GM21528 (cell line): ENCODE measurements at regions not wholly inside any gene's neighbourhood (a gene's known extent, or its start where the extent isn't known, plus 50 kb on each side); places are given as distances from the start of the nearest gene placed in this dataset.

Source experiments
- ATAC-seq: cut with Tn5 transposase; IDR thresholded peaks from one replicate; pipeline ENCODE4 v1.9.1; 2021; ENCODE audit warnings: mild to moderate bottlenecking, moderate library complexity; ENCODE audit not compliant: unreplicated experiment, low FRiP score

DNA sequence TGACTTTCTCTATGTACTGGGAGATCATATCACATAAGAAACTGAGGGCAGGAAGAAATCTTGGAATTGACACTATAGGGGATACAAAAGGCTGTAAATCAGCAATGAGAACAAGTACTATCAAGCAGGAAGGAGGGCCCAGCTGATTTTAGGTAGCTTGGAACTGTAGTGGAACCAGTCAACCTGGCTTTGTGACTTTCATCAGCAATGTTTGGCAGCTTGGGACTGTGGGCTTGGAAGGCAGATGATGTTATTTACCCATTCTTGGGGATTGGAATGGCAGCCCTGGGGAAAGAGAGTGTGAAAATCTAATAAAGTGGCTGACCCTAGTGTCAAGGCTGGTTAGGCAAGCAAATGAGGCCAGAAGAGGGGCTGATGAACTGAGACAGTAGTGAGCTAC lies 1073.3 kb downstream of the ADGRL2 start:
- ATAC-seq = no peak

- ATAC-seq = no peak
Observed at GRCh38 chr1:82870332-82870731, 1069.6 kb downstream of the ADGRL2 start.

- no peak for ATAC-seq
Observed at GRCh38 chr1:82867781-82868180, 1067.0 kb downstream of the ADGRL2 start.

- ATAC-seq = no peak
Observed at GRCh38 chr1:82861749-82862148, 1061.0 kb downstream of the ADGRL2 start.

DNA sequence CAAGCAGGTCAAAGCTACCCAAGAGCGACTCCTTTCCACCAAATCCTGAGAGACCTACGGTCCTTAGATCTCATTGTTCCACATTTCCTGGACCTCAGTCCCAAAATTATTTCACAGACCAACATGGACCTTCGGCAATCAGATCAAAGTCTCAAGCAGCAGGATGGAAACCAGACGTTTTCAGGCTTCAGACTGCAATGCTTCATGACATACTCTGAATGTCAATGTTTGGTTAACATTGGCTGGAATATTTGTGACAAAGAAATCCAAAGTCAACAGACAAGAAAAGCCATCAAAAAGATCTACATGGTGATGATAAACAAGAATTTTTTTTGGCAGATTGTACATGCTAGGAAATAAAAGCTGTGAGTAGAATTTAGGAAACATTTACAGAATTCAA lies 1057.3 kb downstream of the ADGRL2 start:
- ATAC-seq = no peak

GRCh38 chr1:82849460-82849859 lies 1048.7 kb downstream of the ADGRL2 start:
- no peak for ATAC-seq

DNA sequence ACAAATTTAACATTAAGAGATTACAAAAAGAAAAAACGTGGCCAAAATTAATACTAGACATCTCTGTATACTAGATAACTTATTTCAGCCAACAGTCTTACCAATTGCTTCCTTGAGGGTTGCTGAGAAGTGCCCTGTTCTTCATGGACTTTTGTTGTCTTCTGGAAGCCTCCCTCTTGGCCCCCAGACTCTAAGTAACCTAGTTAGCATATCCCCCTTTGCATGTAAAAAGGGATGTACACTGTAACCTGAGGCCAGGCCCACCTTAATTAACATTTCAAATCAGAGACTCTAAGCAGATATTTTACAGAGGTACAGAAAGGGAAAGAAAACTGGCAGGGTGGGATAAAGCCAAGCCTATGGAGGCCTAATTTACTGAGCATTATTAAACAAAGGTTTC lies 1047.3 kb downstream of the ADGRL2 start:
- no peak for ATAC-seq

DNA sequence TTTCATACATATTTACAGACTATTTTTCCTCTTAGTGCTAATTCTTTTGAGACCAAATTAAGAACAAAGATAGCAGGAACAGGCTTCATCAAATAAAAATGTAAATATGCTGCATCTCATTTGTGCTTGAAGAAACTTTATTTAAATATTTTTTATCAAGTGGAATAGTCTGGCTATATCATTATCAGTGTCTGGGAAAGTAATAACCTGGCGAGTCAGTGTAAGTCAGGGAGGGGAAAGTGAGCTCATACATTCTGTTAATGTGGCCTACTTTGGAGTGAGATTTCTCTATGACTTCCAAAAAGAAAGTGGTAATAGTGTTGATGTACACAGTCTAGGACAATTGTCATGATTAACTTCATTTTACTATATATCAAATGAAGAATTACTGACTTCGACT lies 1045.1 kb downstream of the ADGRL2 start:
- no peak for ATAC-seq

- ATAC-seq = no peak
Observed at GRCh38 chr1:82844911-82845827, 1044.4 kb downstream of the ADGRL2 start.

DNA sequence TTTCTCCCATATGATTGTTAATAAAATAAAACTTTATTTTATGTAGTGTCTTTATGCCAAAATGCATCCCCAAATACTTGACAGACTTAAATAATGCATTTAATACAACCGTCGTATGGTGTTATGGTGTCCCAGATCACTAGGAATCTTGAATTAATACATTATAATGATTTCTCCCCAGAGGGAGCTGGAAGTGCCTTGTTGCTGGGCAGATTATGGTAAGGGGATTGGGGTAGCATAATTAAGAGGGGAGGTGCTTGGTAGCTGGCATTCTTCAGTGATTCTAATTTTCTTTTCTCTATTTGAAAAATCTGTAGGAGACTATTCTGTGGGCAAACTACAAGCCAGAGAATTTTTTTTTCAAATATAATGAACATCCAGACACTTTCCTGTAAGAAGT lies 1043.7 kb downstream of the ADGRL2 start:
- no peak for ATAC-seq

- no peak for ATAC-seq
Observed at GRCh38 chr1:82843876-82844275, 1043.1 kb downstream of the ADGRL2 start.

GRCh38 chr1:82840192-82840591 lies 1039.5 kb downstream of the ADGRL2 start:
- no peak for ATAC-seq

DNA sequence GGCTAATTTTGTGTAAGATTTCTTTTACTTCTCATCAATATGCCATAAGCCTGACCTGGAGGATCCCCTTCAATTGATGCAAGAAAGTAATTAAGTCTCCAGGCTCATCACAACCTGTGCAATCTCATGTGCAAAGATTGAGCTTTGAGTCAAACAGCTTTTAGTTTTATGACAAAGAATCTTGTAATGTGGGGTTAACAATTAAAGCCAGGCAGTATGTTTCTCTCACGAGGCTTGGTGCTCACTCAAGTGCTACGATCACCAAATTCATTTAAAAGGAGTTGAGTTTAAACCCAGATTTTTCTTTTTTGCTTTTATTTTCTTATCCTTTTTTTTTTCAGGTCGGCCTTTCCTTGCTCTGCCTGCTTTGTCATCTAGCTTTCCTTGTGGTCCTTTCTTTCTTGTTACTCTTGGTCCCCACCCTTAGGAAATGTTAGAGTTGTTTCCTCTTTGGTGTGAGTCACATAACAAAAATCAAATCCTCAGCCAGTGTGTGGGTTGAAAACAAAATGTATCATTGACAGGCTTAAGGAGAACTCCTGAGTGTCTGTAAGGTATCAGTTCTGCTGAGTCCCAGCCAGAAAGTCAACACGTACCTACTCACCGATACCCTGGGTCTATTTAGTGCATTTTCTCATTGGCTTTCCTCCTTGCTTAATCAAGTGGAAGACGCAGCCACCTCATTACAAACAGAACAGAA lies 1037.2 kb downstream of the ADGRL2 start:
- no peak for ATAC-seq

- ATAC-seq = no peak
Observed at GRCh38 chr1:82836973-82837680, 1036.4 kb downstream of the ADGRL2 start.

DNA sequence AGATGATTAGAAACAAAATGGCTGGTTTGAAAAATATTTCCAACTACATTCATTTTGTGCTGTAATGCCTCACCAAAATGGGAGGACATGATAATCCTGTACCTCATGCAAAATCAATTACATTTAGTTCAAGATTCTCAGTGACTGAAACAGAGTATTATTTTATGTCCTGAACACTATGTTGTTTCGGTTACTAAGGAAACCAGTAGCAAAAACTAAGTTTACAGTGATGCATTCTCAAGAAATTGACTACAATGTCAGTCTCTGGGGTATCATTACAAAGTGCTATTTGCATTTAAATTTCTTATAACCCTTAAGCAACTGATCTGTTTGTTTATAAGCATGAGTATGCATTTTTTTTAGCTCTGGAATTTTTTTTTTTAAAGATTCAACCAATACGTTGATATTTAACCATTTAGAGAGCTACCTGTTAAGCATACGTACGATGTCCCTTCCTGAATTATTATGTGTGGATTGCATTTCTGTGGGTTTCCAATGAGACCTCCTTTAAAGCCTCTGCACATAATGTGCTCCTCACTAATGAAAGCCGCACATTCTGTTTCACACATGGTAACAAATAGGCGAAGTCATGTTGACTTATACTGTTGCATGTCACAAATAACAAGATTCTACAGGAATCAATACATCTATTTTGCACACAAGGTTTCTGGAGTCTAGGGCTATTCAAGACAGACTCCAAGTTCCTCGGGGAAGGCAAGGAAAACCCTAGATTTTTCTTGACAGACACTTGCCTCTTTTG lies 1035.7 kb downstream of the ADGRL2 start:
- no peak for ATAC-seq

DNA sequence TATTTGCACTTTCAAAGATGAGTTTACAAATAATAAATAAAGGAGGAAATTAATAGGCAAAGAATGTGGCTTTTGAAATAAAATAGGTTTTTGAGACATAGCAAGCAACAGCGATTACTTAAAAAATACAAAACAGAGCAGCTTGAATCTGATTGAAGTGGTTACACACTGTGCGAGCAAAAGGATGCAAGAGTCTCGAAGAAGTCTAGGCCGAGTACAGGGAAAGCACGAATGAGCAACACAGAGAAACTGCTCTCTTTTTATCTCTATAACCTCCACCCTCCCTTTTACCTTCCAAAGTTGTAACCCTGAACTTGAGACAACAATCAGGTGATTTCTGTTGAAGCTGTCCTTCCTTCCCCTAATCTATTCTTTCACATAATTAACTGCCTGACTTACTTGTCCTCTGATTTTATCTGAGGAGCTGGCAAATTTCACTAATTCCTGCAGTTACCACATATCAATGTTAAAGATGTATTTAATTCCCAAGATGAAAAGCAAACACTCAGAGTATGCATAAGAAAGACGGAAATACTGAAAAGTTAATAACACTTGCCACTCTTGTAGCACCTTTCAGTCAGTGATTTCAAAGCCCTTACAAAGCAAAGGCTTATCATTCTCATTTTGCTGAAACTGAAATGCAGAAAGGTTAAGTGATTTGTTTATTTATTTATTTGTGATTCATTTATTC lies 1030.1 kb downstream of the ADGRL2 start:
- no peak for ATAC-seq

GRCh38 chr1:82829527-82829926 lies 1028.8 kb downstream of the ADGRL2 start:
- no peak for ATAC-seq

DNA sequence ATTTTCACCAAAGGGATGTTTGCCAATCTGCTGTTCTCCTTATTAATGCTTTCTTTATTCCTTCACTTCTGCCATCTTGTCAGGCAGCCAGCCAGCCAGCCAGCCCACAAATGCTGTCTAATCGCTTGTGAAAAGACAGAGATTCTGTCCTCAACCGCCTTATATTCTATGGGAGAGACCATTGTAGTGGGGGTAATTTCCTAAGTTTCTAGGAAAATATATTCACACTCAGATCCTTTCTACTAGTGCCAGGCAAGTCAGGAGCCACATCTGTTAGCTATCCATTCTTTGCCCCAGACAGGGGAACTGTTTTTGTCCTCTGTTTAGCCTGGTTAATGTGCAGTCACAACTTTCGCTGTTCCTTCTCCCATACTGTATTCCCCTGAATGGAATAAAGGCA lies 1023.1 kb downstream of the ADGRL2 start:
- no peak for ATAC-seq

GRCh38 chr1:82820816-82821215 lies 1020.1 kb downstream of the ADGRL2 start:
- ATAC-seq = no peak

DNA sequence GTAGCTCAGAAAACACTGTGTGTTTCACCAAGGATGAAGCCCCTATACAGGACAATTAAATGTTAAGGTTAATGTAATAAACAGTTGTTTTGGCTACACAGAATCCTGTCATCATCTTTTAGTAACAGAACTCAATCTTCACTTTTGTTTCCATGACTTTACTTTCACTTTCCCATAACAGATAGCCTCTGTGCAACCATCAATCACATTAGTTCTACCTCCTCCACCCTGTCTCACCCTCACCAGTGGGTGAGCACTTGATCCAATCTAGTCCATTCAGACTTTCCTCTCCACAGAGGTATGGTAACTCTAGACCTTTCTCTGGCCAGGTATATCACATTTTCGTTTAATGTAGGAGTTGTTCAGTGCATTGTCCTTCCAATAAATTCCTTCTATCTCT lies 1018.5 kb downstream of the ADGRL2 start:
- peak; percentile 52 for ATAC-seq
